ENCODE measurements at regions not wholly inside any gene's neighbourhood (a gene's known extent, or its start where the extent isn't known, plus 50 kb on each side); places are given as distances from the start of the nearest gene placed in this dataset.

DNA sequence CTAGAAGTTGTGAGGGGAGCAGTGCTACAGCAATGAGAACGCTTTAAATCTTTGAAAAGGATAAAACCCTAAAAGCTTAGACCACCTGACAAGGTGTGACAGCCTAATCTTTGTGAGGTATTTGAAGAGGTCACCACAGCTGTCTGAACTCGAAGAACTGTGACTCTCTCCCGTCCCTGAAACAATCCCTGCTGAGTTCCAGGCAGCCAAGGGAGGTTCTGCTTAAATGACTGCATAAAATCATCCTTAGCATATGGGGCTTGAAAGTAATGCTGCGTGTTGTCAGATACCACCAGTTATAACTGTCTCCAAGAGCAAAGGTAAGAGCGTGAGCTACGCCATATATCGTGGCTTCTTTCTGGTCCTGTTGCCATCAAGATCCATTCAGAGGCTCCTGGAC lies 696.3 kb downstream of the PCDH7 start:
- TF ChIP-seq GATA3 (IDR thresholded peaks at IDR 0.05; ENCODE audit: low read depth, low read length) (no peak), GATA2 (IDR thresholded peaks at IDR 0.05; ENCODE audit: low read depth, low read length) (no peak)

DNA sequence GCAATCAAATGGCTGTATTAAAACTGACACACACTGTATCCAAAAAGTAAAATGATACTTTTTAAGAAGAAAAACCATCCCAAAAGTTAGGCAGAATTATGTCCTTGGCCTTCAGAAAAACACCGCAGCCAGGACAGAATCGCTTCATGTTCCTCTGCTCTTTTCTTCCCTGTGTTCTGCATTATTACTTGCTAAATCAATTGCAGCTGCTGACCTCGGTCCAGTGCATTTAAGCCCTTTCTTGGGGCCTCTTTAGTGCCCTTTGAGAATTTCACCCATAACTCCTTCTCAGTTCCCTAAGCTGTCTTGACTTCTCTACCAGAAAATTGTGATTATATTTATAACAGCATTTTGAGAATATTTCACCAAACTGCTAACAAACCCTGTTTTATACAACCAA lies 696.9 kb downstream of the PCDH7 start:
- no peak for TF ChIP-seq GATA3 (IDR thresholded peaks at IDR 0.05; ENCODE audit: low read depth, low read length)
- no peak for TF ChIP-seq GATA2 (IDR thresholded peaks at IDR 0.05; ENCODE audit: low read depth, low read length)

DNA sequence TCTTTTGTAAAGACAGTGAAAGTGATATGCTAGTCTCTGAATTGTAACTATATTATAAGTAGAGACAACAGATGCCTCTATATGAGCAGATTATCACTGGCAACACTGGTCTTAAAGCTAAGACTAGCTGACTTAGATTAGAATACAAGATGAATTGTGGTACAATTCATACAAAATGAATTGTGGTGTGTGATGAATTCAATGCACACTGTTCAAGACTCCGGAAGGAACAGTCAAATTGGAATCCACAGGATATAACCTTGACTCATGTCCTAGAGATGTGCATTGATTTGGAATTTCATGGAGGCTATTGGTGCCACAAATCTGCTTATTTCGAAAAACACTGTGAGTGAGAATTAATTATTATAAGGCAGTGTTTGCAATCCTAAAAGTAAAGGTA lies 701.8 kb downstream of the PCDH7 start:
- TF ChIP-seq GATA3 (IDR thresholded peaks at IDR 0.05; ENCODE audit: low read depth, low read length) = no peak
- TF ChIP-seq GATA2 (IDR thresholded peaks at IDR 0.05; ENCODE audit: low read depth, low read length) = no peak

DNA sequence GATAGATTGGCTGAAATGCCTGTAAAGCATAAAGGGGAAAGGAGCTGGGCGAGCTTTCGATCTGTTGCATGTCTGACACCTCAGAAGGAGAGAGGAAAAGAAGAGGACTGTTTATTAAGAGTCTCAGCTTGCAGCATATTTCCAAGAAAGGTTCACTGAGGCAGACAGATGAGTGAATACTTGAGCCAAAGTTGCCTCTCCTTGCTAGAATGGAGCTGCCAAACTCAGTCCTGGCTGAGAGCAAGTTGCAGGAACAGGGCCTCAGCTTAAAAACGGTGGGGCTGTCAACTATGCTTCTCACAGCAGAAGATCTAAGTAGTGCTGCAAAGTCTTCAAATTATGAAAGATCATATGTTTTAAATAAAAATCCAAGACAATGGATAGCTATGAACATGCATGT lies 707.5 kb downstream of the PCDH7 start:
- TF ChIP-seq GATA2 (IDR thresholded peaks at IDR 0.05; ENCODE audit: low read depth, low read length) (no peak), GATA3 (IDR thresholded peaks at IDR 0.05; ENCODE audit: low read depth, low read length) (no peak)

DNA sequence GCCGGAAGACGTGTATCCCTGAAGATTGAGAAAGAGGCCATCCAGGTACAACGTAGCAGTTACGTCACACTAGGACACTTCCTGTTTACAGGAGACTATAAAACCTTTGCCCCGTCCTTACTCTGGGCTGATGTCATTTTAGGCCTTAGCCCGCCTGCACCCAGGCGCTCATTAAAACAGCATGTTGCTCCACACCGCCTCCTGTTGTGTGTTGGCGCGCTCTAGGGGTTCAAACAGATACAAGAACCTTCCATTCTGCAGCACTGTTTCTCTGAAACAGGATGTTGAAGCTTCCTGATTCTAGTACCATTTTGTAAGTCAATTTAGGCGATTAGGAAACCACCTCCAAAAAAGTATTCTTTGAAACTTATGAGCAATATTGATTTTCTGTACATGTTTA lies 722.1 kb downstream of the PCDH7 start:
- TF ChIP-seq GATA3 (IDR thresholded peaks at IDR 0.05; ENCODE audit: low read depth, low read length) = no peak
- TF ChIP-seq GATA2 (IDR thresholded peaks at IDR 0.05; ENCODE audit: low read depth, low read length) = no peak

DNA sequence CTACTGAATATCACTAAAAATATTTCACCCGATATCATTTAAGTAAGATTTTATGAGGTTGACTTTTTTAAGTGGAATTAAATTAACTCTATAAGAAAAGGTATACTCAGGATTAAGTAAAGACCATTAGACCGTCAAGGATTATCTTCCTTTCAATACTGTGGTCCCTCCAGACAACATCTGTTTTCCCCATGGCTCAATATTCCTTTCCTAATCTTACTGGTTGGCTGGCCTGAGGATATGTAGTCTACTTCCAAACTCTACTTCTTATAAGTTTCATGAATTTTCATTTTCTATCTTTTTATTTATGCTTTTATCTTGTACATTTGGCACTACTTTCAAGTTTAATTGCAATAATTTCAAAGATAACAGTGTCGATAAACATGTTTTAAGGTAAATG lies 725.4 kb downstream of the PCDH7 start:
- TF ChIP-seq GATA3 (IDR thresholded peaks at IDR 0.05; ENCODE audit: low read depth, low read length) = no peak
- no peak for TF ChIP-seq GATA2 (IDR thresholded peaks at IDR 0.05; ENCODE audit: low read depth, low read length)

DNA sequence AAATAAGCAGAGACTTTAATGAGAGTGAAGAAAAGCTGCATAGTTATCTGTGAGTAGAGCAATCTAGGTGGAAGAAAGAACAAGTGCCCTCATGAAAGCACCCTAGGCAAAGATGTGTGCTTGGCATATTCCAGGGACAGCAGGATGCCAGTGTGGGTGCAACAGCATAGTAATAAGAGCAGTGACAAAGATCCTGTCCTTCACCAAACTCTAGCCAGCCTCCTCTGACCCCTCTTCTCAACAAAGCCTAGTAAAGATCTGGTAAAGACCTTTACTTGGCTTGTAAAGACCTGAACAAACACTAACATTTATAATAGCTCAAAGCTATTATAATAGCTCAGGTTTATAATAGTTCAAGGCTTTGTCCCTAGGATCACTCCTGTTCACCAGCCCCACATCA lies 735.4 kb downstream of the PCDH7 start:
- no peak for TF ChIP-seq GATA2 (IDR thresholded peaks at IDR 0.05; ENCODE audit: low read depth, low read length)
- TF ChIP-seq GATA3 (IDR thresholded peaks at IDR 0.05; ENCODE audit: low read depth, low read length) = no peak

DNA sequence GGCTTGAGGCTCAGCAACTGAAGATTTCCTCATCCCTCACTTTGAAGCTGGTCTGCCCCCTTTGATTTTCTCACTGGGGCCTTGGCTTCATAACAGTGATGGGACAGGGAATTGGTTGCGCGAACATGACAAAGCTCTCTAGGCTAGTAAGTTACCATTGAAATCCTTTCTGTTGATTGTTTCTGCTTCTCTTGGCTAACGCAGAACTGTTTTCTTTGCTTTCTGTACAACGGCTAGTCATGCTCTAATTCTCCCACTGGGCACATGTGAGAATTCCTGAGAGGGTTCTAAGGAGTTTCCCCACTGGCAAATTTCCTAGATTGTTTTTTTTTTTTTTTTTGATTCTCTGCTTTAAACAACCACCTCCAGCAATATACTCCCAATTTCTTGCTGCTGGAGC lies 738.6 kb downstream of the PCDH7 start:
- TF ChIP-seq GATA3 (IDR thresholded peaks at IDR 0.05; ENCODE audit: low read depth, low read length) = no peak
- no peak for TF ChIP-seq GATA2 (IDR thresholded peaks at IDR 0.05; ENCODE audit: low read depth, low read length)

DNA sequence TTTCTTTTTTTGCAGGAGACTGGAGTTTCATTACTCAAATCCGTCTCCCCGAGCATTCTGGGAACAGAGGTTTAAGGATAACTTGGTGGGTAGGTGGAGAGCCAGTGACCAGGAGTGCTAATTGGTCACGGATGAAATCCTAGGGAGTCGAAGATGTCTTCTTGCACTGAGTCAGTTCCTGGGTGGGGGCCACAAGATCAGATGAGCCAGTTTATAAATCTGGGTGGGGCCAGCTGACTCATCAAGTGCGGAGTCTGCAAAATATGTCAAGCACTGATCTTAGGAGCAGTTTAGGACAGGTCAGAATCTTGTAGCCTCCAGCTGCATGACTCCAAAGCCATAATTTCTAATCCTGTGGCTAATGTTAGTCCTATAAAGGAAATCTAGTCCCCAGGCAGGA lies 741.3 kb downstream of the PCDH7 start:
- no peak for TF ChIP-seq GATA3 (IDR thresholded peaks at IDR 0.05; ENCODE audit: low read depth, low read length)
- no peak for TF ChIP-seq GATA2 (IDR thresholded peaks at IDR 0.05; ENCODE audit: low read depth, low read length)

DNA sequence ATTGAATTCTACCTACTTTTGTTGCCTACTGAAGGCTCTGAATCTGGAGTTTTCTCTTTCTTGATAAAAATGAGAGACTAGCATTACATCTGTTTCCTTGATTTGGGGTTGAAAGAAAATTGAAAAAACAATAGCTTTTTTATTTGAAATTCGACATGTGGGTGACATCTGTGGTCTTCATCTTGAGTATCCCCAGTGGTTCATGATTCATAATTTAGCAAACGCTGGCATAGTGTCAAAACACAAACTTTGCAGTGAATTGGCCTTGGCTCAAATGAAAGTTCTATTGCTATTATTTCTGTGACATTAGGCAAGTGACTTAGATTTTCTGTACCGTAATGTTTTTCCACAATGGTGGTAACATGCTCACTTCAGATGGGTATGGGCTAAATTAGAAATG lies 747.6 kb downstream of the PCDH7 start:
- TF ChIP-seq GATA3 (IDR thresholded peaks at IDR 0.05; ENCODE audit: low read depth, low read length) (no peak), GATA2 (IDR thresholded peaks at IDR 0.05; ENCODE audit: low read depth, low read length) (no peak)

DNA sequence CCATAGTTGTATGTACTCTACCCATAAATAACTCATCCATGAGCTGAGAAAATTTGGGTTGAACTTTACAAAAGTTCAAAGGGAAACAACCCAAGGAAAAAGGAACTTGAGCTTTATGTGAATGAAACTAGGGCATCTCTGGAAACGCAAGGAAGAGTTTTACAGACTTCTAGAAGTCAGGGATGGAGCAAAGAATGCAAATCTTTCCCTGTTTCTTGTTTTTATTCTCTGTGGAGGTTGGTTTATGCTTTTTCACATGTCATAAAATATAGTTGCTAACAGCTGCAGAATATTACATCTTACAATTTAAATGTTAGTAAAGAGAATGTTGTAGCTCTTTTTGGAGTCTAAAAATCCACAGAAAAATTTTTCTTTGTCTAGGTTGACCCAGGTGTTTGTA lies 754.1 kb downstream of the PCDH7 start:
- no peak for TF ChIP-seq GATA2 (IDR thresholded peaks at IDR 0.05; ENCODE audit: low read depth, low read length)
- TF ChIP-seq GATA3 (IDR thresholded peaks at IDR 0.05; ENCODE audit: low read depth, low read length) = no peak

DNA sequence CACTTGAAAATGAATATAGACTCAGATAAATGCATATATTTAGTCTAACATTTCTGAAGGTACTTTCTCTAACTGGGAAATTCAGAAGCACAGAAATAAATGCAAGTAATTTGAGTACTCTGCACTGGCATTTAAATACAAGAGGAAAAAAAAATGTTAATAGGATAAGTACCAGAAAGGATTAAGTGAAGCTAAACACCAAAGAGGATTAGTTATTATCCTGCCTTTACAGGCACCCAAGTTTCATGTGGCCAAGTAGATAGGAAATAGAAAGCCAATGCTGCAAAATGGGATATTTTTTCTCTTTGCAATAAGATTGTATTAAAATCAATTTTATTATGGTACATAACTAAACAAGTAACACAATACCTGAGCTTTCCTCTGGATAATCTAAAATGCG lies 762.5 kb downstream of the PCDH7 start:
- no peak for TF ChIP-seq GATA3 (IDR thresholded peaks at IDR 0.05; ENCODE audit: low read depth, low read length)
- no peak for TF ChIP-seq GATA2 (IDR thresholded peaks at IDR 0.05; ENCODE audit: low read depth, low read length)

DNA sequence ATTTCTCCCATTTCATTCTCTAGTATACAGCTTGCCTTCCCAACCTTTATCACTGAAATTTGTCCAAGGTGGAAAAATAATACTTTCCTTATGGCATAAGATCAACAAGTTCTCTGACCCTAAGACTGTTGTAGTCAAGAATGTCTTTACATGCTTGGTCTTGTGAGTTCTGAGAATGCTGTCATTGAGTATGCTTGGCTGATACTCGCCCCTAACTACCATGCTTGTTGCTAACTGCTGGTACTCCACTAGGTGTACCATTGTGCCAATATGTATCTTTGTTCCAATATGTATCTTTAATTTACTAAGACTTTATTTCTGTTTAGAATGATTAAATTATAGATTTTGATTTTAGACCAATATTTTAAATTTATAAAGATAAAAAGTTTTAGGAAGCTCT lies 796.4 kb downstream of the PCDH7 start:
- TF ChIP-seq GATA3 (IDR thresholded peaks at IDR 0.05; ENCODE audit: low read depth, low read length) (no peak), GATA2 (IDR thresholded peaks at IDR 0.05; ENCODE audit: low read depth, low read length) (no peak)

DNA sequence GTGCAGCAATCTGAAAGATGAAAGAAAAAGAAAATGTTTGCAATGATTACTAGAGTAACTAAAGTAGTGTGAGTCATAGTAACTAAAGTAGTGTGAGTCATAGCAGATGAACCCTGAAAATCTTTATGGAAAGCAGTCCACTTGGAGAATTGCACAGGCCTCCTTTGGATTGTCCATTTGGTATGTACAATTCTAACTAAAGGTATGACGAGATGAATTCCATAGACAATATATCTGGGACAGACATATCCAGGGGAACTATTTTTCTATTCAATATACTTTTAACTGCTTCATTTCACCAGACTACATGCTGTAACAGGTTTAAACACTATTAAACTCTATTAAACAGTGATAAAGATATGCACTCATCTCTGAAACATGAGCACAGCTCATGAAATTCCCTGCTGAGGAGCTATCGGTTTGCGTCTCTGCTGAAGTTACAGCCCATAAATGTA lies 798.7 kb downstream of the PCDH7 start:
- no peak for TF ChIP-seq GATA3 (IDR thresholded peaks at IDR 0.05; ENCODE audit: low read depth, low read length)
- TF ChIP-seq GATA2 (IDR thresholded peaks at IDR 0.05; ENCODE audit: low read depth, low read length) = no peak

DNA sequence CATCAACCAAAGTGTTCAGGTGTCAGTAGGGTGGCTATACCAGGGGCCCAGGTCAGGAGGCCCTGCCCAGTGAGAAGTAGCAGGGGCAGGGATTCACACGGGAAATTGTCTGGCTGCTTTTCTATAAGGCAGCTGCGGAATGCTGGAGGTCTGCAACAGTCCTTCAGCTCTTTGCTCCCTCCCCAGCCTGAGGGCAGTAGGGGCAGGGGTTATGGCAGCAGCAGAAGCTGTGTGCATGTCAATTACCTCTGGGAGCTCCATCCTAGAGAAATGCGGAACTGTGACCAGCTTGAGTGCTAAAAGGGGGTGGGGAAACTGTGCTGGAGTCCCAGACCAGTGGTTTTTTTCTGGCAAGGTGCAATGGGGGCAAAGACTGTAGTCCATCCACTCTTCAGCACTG lies 810.4 kb downstream of the PCDH7 start:
- no peak for TF ChIP-seq GATA2 (IDR thresholded peaks at IDR 0.05; ENCODE audit: low read depth, low read length)
- no peak for TF ChIP-seq GATA3 (IDR thresholded peaks at IDR 0.05; ENCODE audit: low read depth, low read length)

DNA sequence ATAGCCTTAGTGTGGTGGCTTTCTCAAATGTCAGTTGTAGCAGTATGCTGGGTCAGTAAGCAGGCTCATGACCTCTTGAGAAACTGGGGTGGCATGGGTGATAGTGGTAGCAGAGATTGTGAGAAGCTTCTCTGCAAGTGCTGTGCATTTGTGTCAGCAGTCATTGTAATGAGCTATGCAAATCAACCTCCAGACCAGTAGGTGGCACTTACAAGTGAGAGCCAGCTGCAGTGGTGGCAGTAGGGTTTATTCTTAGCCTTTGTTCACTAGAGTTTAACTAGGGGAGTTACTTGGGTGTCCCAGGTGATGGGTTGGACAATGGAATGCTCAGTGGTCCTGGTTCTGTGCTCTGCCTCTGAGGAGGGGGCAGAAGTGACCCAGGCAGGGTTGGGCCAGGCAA lies 818.7 kb downstream of the PCDH7 start:
- TF ChIP-seq GATA3 (IDR thresholded peaks at IDR 0.05; ENCODE audit: low read depth, low read length) = no peak
- TF ChIP-seq GATA2 (IDR thresholded peaks at IDR 0.05; ENCODE audit: low read depth, low read length) = no peak

Data from SH-SY5Y (cell line).